C4-2B (cell line): ENCODE measurements at regions not wholly inside any gene's neighbourhood (a gene's known extent, or its start where the extent isn't known, plus 50 kb on each side); places are given as distances from the start of the nearest gene placed in this dataset.

Experiments used
- H3K27ac ChIP-seq: fragments of 450-650 bp; 2 replicates; pipeline ENCODE4 v1.5.1; 2017
- ZFX ChIP-seq: fragments of 450-650 bp; IDR thresholded peaks from 2 replicates; pipeline ENCODE4 v1.6.1; 2017
- TF ChIP-seq, protein P1 (sequence below): fragments of 450-650 bp; conservative IDR thresholded peaks from 2 replicates; pipeline ENCODE4 v1.5.1; 2017; ENCODE audit warnings: mild to moderate bottlenecking

DNA sequence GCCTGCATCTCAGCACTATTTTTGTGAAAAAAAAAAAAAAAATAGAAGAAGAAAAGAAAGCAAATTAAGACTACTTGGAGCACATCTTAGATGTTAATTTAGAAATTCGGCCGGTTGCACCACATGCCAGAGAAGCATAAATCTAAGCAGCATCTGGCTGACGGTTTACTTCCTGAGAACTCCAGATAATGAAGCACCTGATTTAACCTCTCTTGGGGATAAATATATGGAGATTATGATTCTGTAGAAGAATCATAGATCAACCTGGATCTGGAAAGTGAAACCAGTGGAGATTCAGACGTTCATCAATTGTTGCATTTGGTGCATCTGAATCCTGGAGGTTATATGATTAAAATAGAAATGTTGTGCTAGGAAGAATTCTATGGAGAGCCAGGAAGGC lies 102.1 kb upstream of the SH3BP4 start:
- no peak overlapping the region for H3K27ac ChIP-seq
- TF ChIP-seq, protein P1, sequence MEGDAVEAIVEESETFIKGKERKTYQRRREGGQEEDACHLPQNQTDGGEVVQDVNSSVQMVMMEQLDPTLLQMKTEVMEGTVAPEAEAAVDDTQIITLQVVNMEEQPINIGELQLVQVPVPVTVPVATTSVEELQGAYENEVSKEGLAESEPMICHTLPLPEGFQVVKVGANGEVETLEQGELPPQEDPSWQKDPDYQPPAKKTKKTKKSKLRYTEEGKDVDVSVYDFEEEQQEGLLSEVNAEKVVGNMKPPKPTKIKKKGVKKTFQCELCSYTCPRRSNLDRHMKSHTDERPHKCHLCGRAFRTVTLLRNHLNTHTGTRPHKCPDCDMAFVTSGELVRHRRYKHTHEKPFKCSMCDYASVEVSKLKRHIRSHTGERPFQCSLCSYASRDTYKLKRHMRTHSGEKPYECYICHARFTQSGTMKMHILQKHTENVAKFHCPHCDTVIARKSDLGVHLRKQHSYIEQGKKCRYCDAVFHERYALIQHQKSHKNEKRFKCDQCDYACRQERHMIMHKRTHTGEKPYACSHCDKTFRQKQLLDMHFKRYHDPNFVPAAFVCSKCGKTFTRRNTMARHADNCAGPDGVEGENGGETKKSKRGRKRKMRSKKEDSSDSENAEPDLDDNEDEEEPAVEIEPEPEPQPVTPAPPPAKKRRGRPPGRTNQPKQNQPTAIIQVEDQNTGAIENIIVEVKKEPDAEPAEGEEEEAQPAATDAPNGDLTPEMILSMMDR: no peak
- no peak for TF ChIP-seq ZFX

DNA sequence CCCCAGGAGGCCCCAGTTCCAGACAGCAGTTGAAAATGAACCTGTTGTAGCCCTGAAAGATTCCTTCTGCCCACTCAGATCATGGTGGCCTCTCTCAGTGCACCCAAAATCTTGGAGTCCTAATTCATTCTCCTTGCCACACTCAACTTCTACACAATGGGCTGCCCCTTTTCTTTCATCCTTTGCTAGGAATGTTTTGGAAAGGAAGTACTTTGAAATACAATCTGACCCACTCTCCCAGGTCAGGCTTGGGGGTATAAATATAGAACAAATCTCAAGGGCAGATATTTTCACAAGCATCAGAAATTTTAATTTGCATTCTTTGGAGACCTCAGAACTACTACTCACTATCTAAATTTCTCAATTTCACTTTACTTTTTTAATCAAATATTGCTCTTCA lies 103.2 kb upstream of the SH3BP4 start:
- no peak overlapping the region for H3K27ac ChIP-seq
- TF ChIP-seq, protein P1: no peak
- no peak for TF ChIP-seq ZFX

DNA sequence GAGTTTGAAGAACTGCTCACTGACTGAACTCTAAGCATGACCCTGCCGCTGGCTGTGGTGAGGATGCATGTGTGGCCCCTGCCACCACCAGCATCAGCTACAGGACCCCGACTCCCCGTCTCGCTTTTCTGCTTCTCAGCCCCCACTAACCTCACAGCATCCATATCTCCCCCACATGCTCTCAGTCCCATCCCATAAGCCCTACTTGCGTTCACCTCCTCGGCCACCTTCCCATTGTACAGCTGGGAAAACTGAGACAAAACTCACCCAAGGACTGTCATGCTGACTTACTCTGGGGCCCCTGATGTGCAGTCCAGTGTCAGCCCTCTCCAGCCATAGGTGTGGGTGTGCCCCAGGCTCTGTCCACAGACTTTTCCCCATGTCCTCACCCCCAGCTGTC lies 104.2 kb upstream of the SH3BP4 start:
- no peak overlapping the region for H3K27ac ChIP-seq
- TF ChIP-seq, protein P1: no peak
- TF ChIP-seq ZFX: no peak

DNA sequence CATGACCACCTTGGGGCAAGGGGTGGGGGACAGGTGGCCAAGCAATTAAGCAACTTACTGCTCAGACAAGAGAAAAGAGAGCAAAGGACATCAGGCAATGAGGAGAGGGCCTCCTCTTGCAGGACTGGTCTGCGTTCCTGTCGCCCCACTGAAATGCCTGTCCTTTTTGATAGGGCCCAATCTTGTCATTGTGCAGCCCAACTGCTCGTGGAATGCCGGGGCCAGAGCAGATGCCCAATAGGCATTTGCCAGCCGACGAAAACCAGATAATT lies 104.5 kb upstream of the SH3BP4 start:
- H3K27ac ChIP-seq: no peak overlapping the region
- TF ChIP-seq, protein P1: no peak
- TF ChIP-seq ZFX: no peak

DNA sequence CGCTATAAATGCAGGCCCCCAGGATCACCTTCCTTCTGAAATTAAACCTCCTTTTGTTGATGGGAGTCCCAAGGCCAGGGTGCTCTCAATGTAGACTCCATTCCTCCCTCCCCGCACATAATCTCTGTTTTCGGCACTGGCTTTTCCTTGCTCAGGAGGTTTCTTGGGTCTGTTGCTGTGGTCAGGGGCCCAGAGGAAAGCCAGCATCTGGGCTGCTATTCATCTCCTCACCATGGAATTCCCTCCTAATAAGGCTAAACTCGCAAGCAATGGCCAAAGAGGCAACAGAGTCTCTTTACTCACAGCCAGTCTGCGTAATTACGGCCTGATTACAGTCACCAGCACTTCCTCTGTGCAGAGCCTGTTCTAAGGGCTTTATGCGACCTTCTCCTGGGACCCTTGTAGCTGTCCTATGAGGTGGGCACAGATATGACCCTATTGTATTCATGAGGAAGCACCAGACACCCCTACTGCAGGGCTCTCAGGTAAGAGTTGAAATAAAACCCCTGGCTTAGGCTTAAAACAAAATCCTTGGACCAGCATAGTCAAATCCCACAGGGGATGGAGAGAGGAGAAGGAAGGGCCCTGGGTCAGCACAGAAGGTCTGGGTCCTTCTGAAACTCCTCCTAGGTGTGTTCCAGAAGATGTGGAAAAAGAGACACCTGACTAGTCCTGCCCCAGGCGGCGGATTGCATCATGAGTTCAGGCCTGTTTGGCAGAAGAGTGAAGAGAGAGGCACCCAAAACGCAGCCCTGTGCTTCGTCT lies 105.0 kb upstream of the SH3BP4 start:
- H3K27ac ChIP-seq: 0 out of 2 replicates have a peak overlapping the region, but pooled peaks have one; percentile 13

DNA sequence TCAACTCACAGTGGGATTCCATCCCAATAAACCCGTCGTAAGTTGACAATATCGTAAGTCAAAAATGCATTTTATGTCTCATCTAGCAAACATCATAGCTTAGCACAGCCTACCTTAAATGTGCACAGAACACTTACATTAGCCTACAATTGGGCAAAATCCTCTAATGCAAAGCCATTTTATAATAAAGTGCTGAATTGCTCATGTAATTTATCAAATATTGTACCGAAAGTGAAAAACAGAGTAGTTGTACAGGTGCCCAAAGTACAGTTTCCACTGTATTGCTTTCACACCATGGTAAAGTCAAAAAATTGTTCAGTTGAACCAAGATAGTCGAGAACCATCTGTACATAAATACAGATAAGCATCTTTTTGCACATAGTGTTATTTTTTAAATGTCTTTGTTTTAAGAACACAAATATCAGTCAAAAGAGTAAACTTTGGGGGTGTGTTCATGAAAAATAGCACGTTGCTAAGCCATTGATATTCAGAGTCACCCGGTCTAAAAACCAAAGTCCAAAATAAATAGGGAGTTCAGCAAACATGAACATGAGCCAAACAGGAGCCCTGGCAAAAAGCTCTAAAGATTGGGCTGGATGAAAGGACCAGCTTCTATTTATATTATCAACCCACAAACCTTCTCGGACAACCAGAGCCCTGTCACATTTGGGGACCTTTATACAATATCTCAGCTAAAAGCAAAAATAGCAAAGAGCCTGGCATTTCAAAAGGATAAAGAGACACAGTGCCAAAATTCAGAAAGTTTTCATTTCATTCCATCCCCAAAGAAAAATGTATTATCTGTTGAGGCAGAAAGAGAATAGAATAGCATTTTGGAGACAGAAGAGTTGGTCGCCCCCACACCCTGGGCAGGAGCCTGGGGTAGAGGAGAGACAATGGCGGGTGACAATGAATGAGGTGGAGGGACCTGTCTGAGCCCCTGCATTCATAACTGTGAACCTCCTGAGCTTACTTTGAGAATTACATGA lies 105.9 kb upstream of the SH3BP4 start:
- H3K27ac ChIP-seq: 0 out of 2 replicates have a peak overlapping the region, but pooled peaks have one; percentile 13
- TF ChIP-seq, protein P1: no peak
- TF ChIP-seq ZFX: no peak

More for the DNA sequence above, 105.0 kb upstream of the SH3BP4 start:
- TF ChIP-seq, protein P1: no peak
- no peak for TF ChIP-seq ZFX

DNA sequence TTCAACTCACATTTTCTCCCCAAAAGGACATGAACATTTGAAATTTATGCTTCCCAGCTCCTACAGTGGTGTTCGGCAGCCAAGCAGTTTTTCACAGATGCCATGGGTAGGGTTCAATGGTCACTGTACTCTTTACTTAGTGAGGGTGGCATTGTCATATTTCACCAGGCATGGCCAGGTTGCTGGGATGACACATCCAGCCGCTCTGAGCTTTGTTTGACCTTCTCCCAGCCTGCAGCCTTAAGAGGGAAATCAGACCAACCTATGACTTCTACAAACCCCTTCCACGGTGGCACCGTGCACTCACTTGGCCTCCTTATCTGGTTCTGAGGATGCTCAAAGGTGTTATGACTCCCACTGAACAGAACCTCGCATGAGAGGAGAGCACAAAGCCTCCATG lies 108.4 kb upstream of the SH3BP4 start:
- H3K27ac ChIP-seq: no peak overlapping the region
- TF ChIP-seq, protein P1: no peak
- no peak for TF ChIP-seq ZFX
